Muscle layer of colon (tissue), 2 donors: ENCODE measurements at regions not wholly inside any gene's neighbourhood (a gene's known extent, or its start where the extent isn't known, plus 50 kb on each side); places are given as distances from the start of the nearest gene placed in this dataset.

ENCODE experiments used
- H3K27ac ChIP-seq: one replicate; pipeline ENCODE4 v1.7.0; 2013; ENCODE audit warnings: low read depth, mild to moderate bottlenecking, low read length, moderate library complexity
- H3K27me3 ChIP-seq, 2 donors: one replicate each; pipeline ENCODE4 v1.7.0; 2013; ENCODE audit warnings: low read length in 2 of 2, mild to moderate bottlenecking in 2 of 2; ENCODE audit not compliant: insufficient read depth in 2 of 2, control insufficient read depth in 1 of 2
- H3K36me3 ChIP-seq: one replicate; pipeline ENCODE4 v1.7.0; 2013; ENCODE audit warnings: mild to moderate bottlenecking, low read length; ENCODE audit not compliant: insufficient read depth
- H3K4me1 ChIP-seq: one replicate; pipeline ENCODE4 v1.7.0; 2013; ENCODE audit warnings: mild to moderate bottlenecking, low read length; ENCODE audit not compliant: insufficient read depth
- H3K4me3 ChIP-seq, 2 donors: one replicate each; pipeline ENCODE4 v1.7.0; 2013; ENCODE audit warnings: low read length in 2 of 2, low read depth in 1 of 2, mild to moderate bottlenecking in 1 of 2, moderate library complexity in 1 of 2
- H3K9ac ChIP-seq: one replicate; pipeline ENCODE4 v1.7.0; 2013; ENCODE audit warnings: low read length
- H3K9me3 ChIP-seq: one replicate; pipeline ENCODE4 v1.7.0; 2013; ENCODE audit warnings: mild to moderate bottlenecking, low read length
- donor health status: abdominal sarcoma.
- donor health status: Adenocarcinoma of cecum.

- Histone ChIP-seq H3K4me3 (no peak overlapping the region), H3K9me3 (peaks cover 4% of the 10 kb centered on the region), H3K9ac (no peak overlapping the region), H3K36me3 (no peaks in the 10 kb centered on the region), H3K27ac (no peak overlapping the region), H3K4me1 (no peaks in the 10 kb centered on the region), H3K27me3 (no peaks in the 10 kb centered on the region)
Measured at GRCh38 chr21:38878379-38879179, 72.8 kb downstream of the ETS2 start.

DNA sequence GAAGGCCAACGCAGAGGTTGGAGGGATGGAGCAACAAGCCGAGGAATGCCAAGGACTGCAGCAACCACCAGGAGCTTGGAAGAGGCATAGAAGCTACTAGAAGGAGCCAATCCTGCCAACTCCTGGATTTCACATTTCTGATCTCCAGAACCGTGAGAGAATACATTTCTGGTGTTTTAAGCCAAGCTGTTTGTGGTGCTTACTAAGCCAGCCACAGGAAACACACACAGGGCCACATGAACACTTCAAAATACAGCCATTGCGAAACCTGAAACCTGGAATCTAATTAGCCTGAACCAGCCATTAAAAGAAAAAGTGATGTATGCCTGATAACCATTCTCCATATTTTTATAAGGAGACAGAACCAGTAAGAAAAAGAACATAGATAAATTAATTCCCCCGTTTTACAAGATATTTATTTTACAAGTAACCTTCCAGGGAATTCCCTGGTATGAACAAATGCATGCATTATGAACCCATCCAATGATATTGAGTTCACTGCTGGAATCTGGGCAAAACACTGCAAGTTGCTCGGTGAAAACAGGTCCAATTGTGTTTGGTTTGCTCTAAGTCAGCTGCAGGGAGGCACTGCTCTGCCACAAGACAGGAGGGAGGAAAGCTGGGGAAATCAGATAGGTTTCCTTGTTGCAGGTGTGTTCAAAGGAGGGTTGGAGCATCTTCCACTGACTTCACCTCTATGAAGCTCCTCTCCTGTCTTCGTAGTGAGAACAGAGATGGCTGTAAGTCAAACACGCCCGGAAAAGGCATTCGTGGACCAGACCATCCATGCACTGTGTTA, 70.2 kb downstream of the ETS2 start:
- no peaks in the 10 kb centered on the region for H3K27me3 ChIP-seq
- H3K9ac ChIP-seq, result no peak overlapping the region
- peaks cover 4% of the 10 kb centered on the region for H3K9me3 ChIP-seq
- no peak overlapping the region for H3K27ac ChIP-seq
- no peaks in the 10 kb centered on the region for H3K36me3 ChIP-seq
- H3K4me3 ChIP-seq, result no peak overlapping the region
- H3K4me1 ChIP-seq, result no peaks in the 10 kb centered on the region
